Esophagus muscularis mucosa (tissue), 4 donors: ENCODE measurements at regions not wholly inside any gene's neighbourhood (a gene's known extent, or its start where the extent isn't known, plus 50 kb on each side); places are given as distances from the start of the nearest gene placed in this dataset.
"Not testable (repeated sequence)": the region's sequence is repeated elsewhere in the genome, so short reads cannot be mapped to it uniquely, and the experiment has no call there.

ENCODE experiments used
- DNase-seq: peaks from one replicate; pipeline ENCODE4 v3.0.0-alpha.2; 2017; ENCODE audit errors: extremely low spot score
- H3K27ac ChIP-seq, 4 donors: fragments of 200-600 bp; sonication (generic); replicated peaks in 1 of 4; 1 replicate in 3 of 4; 2 replicates in 1 of 4; pipeline ENCODE4 v1.5.1; 2016 to 2019; ENCODE audit warnings: mild to moderate bottlenecking in 1 of 4
- H3K27me3 ChIP-seq, 4 donors: fragments of 200-600 bp; sonication (generic); one replicate each; pipeline versions ENCODE4 v1.5.1 to v1.6.0; 2016 to 2019
- H3K36me3 ChIP-seq, 4 donors: fragments of 200-600 bp; sonication (generic); one replicate each; pipeline ENCODE4 v1.5.1; 2016 to 2019
- H3K4me1 ChIP-seq, 4 donors: fragments of 200-600 bp; sonication (generic); one replicate each; pipeline ENCODE4 v1.5.1; 2016 to 2019
- H3K4me3 ChIP-seq, 4 donors: fragments of 200-600 bp; sonication (generic); 1 replicate in 2 of 4; 2 replicates in 2 of 4; pipeline ENCODE4 v1.5.1; 2016 to 2019; ENCODE audit warnings: mild to moderate bottlenecking in 4 of 4, moderate library complexity in 1 of 4
- H3K9me3 ChIP-seq, 4 donors: fragments of 200-600 bp; sonication (generic); 1 replicate in 3 of 4; 2 replicates in 1 of 4; pipeline ENCODE4 v1.5.1; 2016 to 2019
- EP300 ChIP-seq: sonication (generic); formaldehyde crosslinking; IDR thresholded peaks from one replicate; pipeline ENCODE4 v1.6.1; 2017; ENCODE audit warnings: antibody characterized with exemption
- POLR2A ChIP-seq: fragments of 450-650 bp; IDR thresholded peaks from one replicate; pipeline ENCODE4 v1.6.1; 2017; ENCODE audit warnings: antibody characterized with exemption, moderate library complexity, mild to moderate bottlenecking, low read depth
- POLR2AphosphoS5 ChIP-seq, 2 donors: sonication (generic); formaldehyde crosslinking; IDR thresholded peaks; one replicate each; pipeline ENCODE4 v1.6.1; 2017; ENCODE audit warnings: antibody characterized with exemption in 2 of 2
- WGBS: methylation state at CpG from one replicate; pipeline ENCODE4 v1.1.5; 2018; 5-methylcytosine and 5-hydroxymethylcytosine counted together
- intact Hi-C: fragments of 100-400 bp; cut with DNase I; formaldehyde crosslinking; loops from one replicate; pipeline ENCODE4 v1.15.1; 2023
- TF ChIP-seq, protein P1 (sequence below), 3 experiments: fragments of 200-600 bp in 2 of 3; fragments of 450-650 bp in 1 of 3; sonication (generic) in 2 of 3; IDR thresholded peaks; one replicate each; pipeline ENCODE4 v1.5.1; 2017 to 2019; ENCODE audit warnings: antibody characterized with exemption in 3 of 3, mild to moderate bottlenecking in 2 of 3, moderate library complexity in 1 of 3

DNA sequence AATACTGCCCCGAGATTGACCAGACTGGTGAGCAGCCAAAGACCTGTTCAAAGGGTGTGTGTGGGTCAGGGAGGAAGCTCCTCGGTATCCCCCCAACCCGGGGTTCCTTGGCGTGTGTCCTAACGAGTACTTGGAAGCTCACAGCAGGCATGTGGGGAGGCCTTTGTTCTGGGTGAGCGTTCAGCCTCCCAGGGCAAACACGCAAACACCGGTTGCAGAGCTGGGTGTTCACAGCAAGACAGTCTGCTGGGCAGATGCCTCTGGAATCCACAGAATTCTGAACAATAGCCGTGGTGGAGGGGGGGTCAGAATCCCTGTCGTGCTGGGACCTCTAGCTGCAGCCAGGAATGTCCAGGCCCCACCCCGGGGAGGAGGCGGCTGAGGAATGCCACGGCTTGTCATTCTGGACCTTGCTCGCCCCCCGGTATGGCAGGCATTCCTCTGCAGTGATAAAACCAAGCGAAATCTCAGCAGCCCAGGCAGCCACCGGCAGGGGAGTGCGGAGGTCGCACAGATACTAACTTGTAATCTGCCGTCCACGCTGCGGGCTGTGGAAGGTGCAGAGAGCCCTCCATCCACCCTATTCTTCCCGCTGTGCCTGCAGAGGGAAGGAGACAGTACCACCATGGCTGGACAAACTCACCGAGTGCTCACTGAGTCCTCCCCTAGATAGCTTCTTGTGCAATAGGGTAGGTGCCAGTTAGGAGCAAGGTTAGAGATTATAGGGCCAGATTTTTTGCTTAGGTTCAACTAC is 77.8 kb upstream of the METTL9 start:
- peak overlapping the region; percentile 2 to 23 (median 11) for H3K4me3 ChIP-seq
- 29% methylated on average over 21 of the region's 24 CpGs for WGBS
- H3K36me3 ChIP-seq, H3K9me3 ChIP-seq, DNase-seq, H3K27me3 ChIP-seq, intact Hi-C loops: not testable (repeated sequence)
- peaks cover 18 to 39% (median 30%) of the 10 kb centered on the region in 4 donors for H3K4me1 ChIP-seq
- TF ChIP-seq POLR2AphosphoS5 (IDR thresholded peaks at IDR 0.05) = peak in 1 of 2 donors; percentile 34
- H3K27ac ChIP-seq = peak overlapping the region; percentile 86 to 98 (median 91)

DNA sequence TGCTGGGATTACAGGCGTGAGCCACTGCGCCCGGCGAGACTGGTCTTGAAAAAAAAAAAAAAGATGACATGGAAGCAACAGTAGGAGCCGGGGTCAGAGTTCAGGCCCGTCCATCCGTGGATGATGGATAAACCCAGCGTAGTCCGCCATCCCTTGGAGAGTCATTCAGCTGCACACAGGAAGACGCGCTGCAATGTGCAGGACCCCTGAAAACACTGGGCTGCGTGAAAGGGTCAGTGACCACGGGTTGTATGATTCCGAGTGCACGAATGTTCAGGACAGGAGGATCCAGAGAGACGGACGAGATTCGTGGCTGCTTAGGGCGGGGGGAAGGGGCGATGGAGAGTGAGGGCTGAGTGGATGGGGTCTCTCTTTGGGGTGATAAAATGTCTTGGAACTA is 76.5 kb upstream of the METTL9 start:
- peaks cover 13 to 27% (median 23%) of the 10 kb centered on the region in 4 donors for H3K4me1 ChIP-seq
- H3K36me3 ChIP-seq, intact Hi-C loops, H3K9me3 ChIP-seq, H3K4me3 ChIP-seq, H3K27me3 ChIP-seq, H3K27ac ChIP-seq, DNase-seq: not testable (repeated sequence)
- 93% methylated on average over 20 of the region's 20 CpGs for WGBS

DNA sequence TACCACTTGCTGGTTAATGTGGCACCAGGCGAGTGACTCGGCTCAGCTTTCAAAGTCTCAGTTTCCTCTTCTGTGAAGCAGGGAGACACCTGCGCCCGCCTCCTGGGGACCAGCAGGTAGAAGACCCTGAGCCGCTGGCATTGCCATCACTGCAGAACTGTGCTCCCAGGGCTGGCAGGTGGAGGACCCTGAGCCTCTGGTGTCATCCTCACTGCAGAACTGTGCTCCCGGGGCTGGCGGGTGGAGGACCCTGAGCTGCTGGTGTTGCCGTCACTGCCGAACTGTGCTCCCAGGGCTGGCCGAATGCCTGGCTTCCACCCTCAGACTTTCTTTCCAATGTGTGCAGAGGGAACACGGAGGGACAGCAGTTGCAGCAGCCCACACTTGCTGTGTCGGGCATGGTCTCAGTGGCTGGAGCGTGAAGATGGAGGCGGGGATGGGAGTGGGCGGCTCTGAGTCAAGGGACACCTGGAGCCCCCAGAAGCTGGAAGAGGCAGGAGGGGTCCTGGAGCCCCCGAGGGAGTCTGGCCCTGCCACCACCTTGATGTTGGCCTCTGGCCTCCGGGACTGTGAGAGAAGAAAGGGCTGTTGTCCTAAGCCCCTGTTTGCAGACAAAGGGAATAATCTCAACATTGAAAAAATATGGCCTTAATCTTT is 75.8 kb upstream of the METTL9 start:
- TF ChIP-seq, protein P1, sequence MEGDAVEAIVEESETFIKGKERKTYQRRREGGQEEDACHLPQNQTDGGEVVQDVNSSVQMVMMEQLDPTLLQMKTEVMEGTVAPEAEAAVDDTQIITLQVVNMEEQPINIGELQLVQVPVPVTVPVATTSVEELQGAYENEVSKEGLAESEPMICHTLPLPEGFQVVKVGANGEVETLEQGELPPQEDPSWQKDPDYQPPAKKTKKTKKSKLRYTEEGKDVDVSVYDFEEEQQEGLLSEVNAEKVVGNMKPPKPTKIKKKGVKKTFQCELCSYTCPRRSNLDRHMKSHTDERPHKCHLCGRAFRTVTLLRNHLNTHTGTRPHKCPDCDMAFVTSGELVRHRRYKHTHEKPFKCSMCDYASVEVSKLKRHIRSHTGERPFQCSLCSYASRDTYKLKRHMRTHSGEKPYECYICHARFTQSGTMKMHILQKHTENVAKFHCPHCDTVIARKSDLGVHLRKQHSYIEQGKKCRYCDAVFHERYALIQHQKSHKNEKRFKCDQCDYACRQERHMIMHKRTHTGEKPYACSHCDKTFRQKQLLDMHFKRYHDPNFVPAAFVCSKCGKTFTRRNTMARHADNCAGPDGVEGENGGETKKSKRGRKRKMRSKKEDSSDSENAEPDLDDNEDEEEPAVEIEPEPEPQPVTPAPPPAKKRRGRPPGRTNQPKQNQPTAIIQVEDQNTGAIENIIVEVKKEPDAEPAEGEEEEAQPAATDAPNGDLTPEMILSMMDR (IDR thresholded peaks at IDR 0.05) = no peak
- no peak for TF ChIP-seq POLR2AphosphoS5 (IDR thresholded peaks at IDR 0.05)
- TF ChIP-seq POLR2A = no peak
- TF ChIP-seq EP300 = no peak

DNA sequence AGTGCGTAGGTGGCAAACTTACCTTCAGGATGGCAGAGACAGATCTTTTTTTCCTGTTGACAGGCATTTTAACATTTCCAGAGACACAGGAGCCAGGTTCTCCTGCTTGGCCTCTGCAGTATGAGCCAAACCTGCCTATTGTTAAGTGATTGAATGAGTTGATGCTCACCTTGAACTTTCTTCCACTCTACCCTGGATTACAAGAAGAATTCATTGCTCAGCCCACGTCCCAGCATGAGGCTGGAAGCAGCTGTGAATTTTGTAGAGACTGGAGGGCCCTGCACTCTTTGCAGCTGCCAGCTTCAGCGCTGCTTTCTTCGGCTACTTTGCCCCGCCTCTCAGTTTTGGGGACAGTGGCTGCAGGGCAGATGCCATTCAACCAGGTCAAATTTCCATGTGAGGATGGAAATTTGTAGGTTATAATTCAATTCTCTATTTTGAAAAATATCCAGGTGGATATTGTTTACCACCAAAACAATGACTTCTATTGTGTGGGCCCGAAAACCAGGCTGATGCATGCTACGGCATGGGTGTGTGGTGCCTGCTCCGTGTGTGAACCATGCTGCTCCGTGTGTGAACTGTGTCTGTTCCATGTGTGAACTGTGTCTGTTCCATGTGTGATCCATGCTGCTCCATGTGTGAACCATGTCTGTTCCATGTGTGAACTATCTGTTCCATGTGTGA is 75.2 kb upstream of the METTL9 start:
- Histone ChIP-seq H3K27ac (no peak overlapping the region), H3K27me3 (no peaks in the 10 kb centered on the region), H3K4me1 (peaks cover 8 to 19% (median 16%) of the 10 kb centered on the region in 4 donors), H3K9me3 (no peaks in the 10 kb centered on the region), H3K4me3 (no peak overlapping the region), H3K36me3 (no peaks in the 10 kb centered on the region)
- no peak for DNase-seq
- 91% methylated on average over 9 of the region's 9 CpGs for WGBS
- intact Hi-C loops = no loop called here
- TF ChIP-seq, protein P1 (IDR thresholded peaks at IDR 0.05) = no peak
- TF ChIP-seq POLR2AphosphoS5 (IDR thresholded peaks at IDR 0.05) (no peak), POLR2A (no peak), EP300 (no peak)

More for the DNA sequence above, 75.8 kb upstream of the METTL9 start:
- H3K27ac ChIP-seq = no peak overlapping the region
- intact Hi-C loops = no loop called here
- H3K36me3 ChIP-seq = no peaks in the 10 kb centered on the region
- no peak for DNase-seq
- H3K4me3 ChIP-seq = no peak overlapping the region
- 93% methylated on average over 14 of the region's 17 CpGs for WGBS
- H3K27me3 ChIP-seq = no peaks in the 10 kb centered on the region
- no peaks in the 10 kb centered on the region for H3K9me3 ChIP-seq
- H3K4me1 ChIP-seq = peaks cover 8 to 20% (median 17%) of the 10 kb centered on the region in 4 donors

DNA sequence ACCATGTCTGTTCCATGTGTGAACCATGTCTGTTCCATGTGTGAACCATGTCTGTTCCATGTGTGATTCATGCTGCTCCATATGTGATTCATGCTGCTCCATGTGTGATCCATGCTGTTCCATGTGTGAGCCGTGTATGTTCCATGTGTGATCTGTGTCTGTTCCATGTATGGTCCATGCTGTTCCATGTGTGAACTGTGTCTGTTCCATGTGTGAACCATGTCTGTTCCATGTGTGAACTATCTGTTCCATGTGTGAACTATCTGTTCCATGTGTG is 74.7 kb upstream of the METTL9 start:
- WGBS = 100% methylated on average over 1 of the region's 1 CpG
- DNase-seq, H3K27me3 ChIP-seq, H3K9me3 ChIP-seq, H3K4me3 ChIP-seq, intact Hi-C loops, H3K36me3 ChIP-seq, H3K27ac ChIP-seq: not testable (repeated sequence)
- peaks cover 8 to 19% (median 16%) of the 10 kb centered on the region in 4 donors for H3K4me1 ChIP-seq

DNA sequence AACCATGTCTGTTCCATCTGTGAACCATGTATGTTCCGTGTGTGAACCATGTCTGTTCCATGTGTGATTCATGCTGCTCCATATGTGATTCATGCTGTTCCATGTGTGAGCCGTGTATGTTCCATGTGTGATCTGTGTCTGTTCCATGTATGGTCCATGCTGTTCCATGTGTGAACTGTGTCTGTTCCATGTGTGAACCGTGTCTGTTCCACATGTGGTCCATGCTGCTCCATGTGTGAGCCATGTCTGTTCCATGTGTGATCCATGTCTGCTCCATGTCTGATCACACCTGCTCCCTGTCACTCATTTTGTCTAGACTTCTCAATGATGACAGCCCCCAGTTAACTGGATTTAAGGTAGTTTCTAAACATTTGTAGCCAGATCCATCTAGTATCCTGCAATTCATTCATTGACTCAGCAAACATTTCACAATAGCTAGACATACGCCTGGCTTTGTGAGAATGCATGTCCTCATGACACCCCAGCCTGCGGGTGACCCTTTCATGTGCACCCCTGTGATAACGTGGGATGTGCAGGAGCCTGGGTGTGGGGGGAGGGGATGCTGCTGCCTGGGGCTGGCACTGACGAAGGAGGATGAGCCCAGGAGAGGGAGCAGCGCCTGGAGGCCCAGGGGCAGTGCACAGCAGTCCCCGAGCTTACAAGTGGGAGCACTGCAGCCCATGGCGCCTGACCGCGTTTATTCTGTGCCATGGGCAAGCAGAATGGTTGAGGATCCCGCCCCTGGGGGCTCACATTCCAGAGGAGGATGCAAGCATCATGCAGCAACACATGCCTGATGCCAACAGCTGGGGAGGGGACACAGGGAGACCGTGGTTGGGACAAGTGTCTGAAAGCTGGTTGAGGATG is 74.1 kb upstream of the METTL9 start:
- peaks cover 8 to 19% (median 16%) of the 10 kb centered on the region in 4 donors for H3K4me1 ChIP-seq
- intact Hi-C loops, H3K27ac ChIP-seq, DNase-seq, H3K9me3 ChIP-seq, H3K4me3 ChIP-seq, H3K27me3 ChIP-seq, H3K36me3 ChIP-seq: not testable (repeated sequence)
- 72% methylated on average over 6 of the region's 14 CpGs for WGBS

DNA sequence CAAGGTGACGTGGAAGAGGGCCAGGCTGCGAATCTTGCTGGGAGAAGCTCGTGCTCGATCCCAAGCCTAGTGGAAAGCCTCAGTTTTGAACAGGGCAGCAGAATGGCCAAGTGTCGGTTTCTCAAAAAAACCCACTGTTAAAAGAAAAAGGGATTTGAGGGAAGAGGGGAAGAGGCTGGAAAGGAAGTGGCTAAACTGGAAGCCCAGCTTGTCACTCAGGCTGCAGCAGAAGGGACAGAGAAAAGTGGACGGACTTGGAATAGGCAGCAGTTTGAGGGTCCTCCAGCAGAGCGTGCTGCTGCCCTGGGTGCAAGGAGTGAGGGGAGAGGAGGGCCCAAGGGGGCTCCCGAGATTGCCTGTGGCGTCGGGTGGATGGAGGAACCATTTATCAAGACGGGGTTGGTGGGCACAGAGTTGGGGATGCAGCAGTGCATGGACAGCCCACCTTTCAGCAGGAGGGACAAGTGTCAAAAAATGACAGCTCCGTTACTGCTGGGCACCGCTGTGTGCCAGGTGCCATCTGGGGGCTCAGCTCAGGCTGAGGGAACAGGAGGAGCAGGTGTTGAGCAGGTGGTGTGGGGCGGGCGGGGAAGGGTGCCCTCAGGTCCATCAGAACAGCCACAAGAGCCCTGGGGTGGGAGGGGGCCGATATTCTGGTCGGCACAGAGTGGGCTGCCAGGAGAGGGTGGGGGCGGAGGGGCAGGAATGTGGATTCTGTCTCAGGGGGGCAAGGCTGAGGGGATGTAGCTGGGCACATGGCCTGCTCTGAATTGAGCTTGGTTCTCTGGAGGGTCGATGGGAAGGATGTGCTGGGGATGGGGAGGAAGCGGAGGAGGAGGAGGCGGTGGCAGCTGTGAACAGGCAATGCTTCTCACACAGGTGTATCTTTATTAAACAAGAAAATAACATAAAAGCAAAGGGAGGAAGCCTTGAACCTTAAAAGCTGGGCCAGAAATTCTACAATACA is 73.1 kb upstream of the METTL9 start:
- H3K27me3 ChIP-seq = not testable (repeated sequence)

More for the DNA sequence above, 73.1 kb upstream of the METTL9 start:
- H3K9me3 ChIP-seq, DNase-seq, H3K27ac ChIP-seq, H3K4me3 ChIP-seq, H3K36me3 ChIP-seq, H3K4me1 ChIP-seq, intact Hi-C loops: not testable (repeated sequence)
- WGBS = 75% methylated on average over 21 of the region's 21 CpGs
